GM12892 (cell line): ENCODE measurements at regions not wholly inside any gene's neighbourhood (a gene's known extent, or its start where the extent isn't known, plus 50 kb on each side); places are given as distances from the start of the nearest gene placed in this dataset.

Experiments used
- POLR2A ChIP-seq: IDR thresholded peaks from 2 replicates; pipeline ENCODE4 v1.6.1; 2011; ENCODE audit warnings: low read depth, low read length, control low read depth
- POLR2AphosphoS5 ChIP-seq: IDR thresholded peaks from 2 replicates; pipeline ENCODE4 v1.6.1; 2011; ENCODE audit warnings: low read depth, low read length, control low read depth
- TAF1 ChIP-seq: IDR thresholded peaks from 2 replicates; pipeline ENCODE4 v1.6.1; 2011; ENCODE audit warnings: low read depth, mild to moderate bottlenecking, control low read depth, low read length, borderline replicate concordance

- TF ChIP-seq TAF1 (no peak), POLR2A (no peak), POLR2AphosphoS5 (no peak)
Measured at GRCh38 chrX:113058634-113059033, 218.0 kb upstream of the AMOT start.
